ENCODE measurements at regions not wholly inside any gene's neighbourhood (a gene's known extent, or its start where the extent isn't known, plus 50 kb on each side); places are given as distances from the start of the nearest gene placed in this dataset.

- no peak for TF ChIP-seq CTCF (IDR thresholded peaks at IDR 0.05; ENCODE audit: low read depth, low read length)
- H3K27me3 ChIP-seq (ENCODE audit: control insufficient read depth, insufficient read depth, low read length) = no peaks in the 10 kb centered on the region
- ChIA-PET CTCF (no interaction called here), POLR2A (no interaction called here)
- no peaks in the 10 kb centered on the region for H3K9me3 ChIP-seq (ENCODE audit: control insufficient read depth, insufficient read depth, low read length)
- H3K27ac ChIP-seq (ENCODE audit: low read depth, low read length) = no peak overlapping the region
- DNase-seq (ENCODE audit: low read depth, low spot score) = no peak
- H3K4me3 ChIP-seq (ENCODE audit: low read depth, low read length) = no peak overlapping the region
Observed at GRCh38 chr6:91694016-91694654, 1107.3 kb upstream of the MAP3K7 start.

GRCh38 chr6:91691449-91691848, 1104.6 kb upstream of the MAP3K7 start:
- no peak for TF ChIP-seq CTCF (IDR thresholded peaks at IDR 0.05; ENCODE audit: low read depth, low read length)
- Histone ChIP-seq H3K4me3 (ENCODE audit: low read depth, low read length) (no peak overlapping the region), H3K9me3 (ENCODE audit: control insufficient read depth, insufficient read depth, low read length) (no peaks in the 10 kb centered on the region), H3K27ac (ENCODE audit: low read depth, low read length) (no peak overlapping the region), H3K27me3 (ENCODE audit: control insufficient read depth, insufficient read depth, low read length) (no peaks in the 10 kb centered on the region)
- no peak for DNase-seq (ENCODE audit: low read depth, low spot score)
- ChIA-PET CTCF (no interaction called here), POLR2A (no interaction called here)

- no peaks in the 10 kb centered on the region for H3K27me3 ChIP-seq (ENCODE audit: control insufficient read depth, insufficient read depth, low read length)
- H3K4me3 ChIP-seq (ENCODE audit: low read depth, low read length) = no peak overlapping the region
- POLR2A ChIA-PET = no interaction called here
- CTCF ChIA-PET = no interaction called here
- no peaks in the 10 kb centered on the region for H3K9me3 ChIP-seq (ENCODE audit: control insufficient read depth, insufficient read depth, low read length)
- no peak for TF ChIP-seq CTCF (IDR thresholded peaks at IDR 0.05; ENCODE audit: low read depth, low read length)
- H3K27ac ChIP-seq (ENCODE audit: low read depth, low read length) = no peak overlapping the region
- no peak for DNase-seq (ENCODE audit: low read depth, low spot score)
Observed at GRCh38 chr6:91683240-91683639, 1096.4 kb upstream of the MAP3K7 start.

- Histone ChIP-seq H3K27ac (ENCODE audit: low read depth, low read length) (no peak overlapping the region), H3K27me3 (ENCODE audit: control insufficient read depth, insufficient read depth, low read length) (no peaks in the 10 kb centered on the region), H3K4me3 (ENCODE audit: low read depth, low read length) (no peak overlapping the region), H3K9me3 (ENCODE audit: control insufficient read depth, insufficient read depth, low read length) (no peaks in the 10 kb centered on the region)
- no peak for DNase-seq (ENCODE audit: low read depth, low spot score)
- no peak for TF ChIP-seq CTCF (IDR thresholded peaks at IDR 0.05; ENCODE audit: low read depth, low read length)
- ChIA-PET POLR2A (no interaction called here), CTCF (no interaction called here)
Observed at GRCh38 chr6:91681296-91681695, 1094.4 kb upstream of the MAP3K7 start.

GRCh38 chr6:91678679-91679446, 1092.0 kb upstream of the MAP3K7 start:
- Histone ChIP-seq H3K27me3 (ENCODE audit: control insufficient read depth, insufficient read depth, low read length) (no peaks in the 10 kb centered on the region), H3K9me3 (ENCODE audit: control insufficient read depth, insufficient read depth, low read length) (no peaks in the 10 kb centered on the region), H3K4me3 (ENCODE audit: low read depth, low read length) (no peak overlapping the region), H3K27ac (ENCODE audit: low read depth, low read length) (no peak overlapping the region)
- CTCF ChIA-PET = no interaction called here
- DNase-seq (ENCODE audit: low read depth, low spot score) = no peak
- TF ChIP-seq CTCF (IDR thresholded peaks at IDR 0.05; ENCODE audit: low read depth, low read length) = no peak
- POLR2A ChIA-PET = no interaction called here

All from AG04450 (cell line).